Activated naive CD4-positive, alpha-beta T cell treated with anti-CD3 and anti-CD28 coated beads, Interleukin-2, amount 10 ng/mL, durations not matched to agents 7 days and 5 days (primary cell): ENCODE measurements at regions not wholly inside any gene's neighbourhood (a gene's known extent, or its start where the extent isn't known, plus 50 kb on each side); places are given as distances from the start of the nearest gene placed in this dataset.
"Not testable (repeated sequence)": the region's sequence is repeated elsewhere in the genome, so short reads cannot be mapped to it uniquely, and the experiment has no call there.

Experiments
- CTCF ChIA-PET: fragments of 350-600 bp; sonication (Branson Sonifier 250); formaldehyde crosslinking; loops from one replicate; lab custom pipeline; 2021; ENCODE audit warnings: antibody characterized with exemption; lab: Charles Lee
- DNase-seq: peaks from one replicate; pipeline ENCODE4 v3.0.0-alpha.2; 2020
- H3K27ac Mint-ChIP-seq: one replicate; pipeline ENCODE4 v1.8.0; 2021; ENCODE audit warnings: mild to moderate bottlenecking, moderate library complexity, mixed read lengths
- H3K27me3 Mint-ChIP-seq: one replicate; pipeline ENCODE4 v1.8.0; 2021; ENCODE audit warnings: mild to moderate bottlenecking, mixed read lengths
- H3K36me3 Mint-ChIP-seq: one replicate; pipeline ENCODE4 v1.8.0; 2021; ENCODE audit warnings: mixed read lengths
- H3K4me1 Mint-ChIP-seq: one replicate; pipeline ENCODE4 v1.8.0; 2021; ENCODE audit warnings: mixed read lengths
- H3K4me3 Mint-ChIP-seq: one replicate; pipeline ENCODE4 v1.8.0; 2021; ENCODE audit warnings: mild to moderate bottlenecking, moderate library complexity, mixed read lengths
- H3K9me3 Mint-ChIP-seq: one replicate; pipeline ENCODE4 v1.8.0; 2021; ENCODE audit warnings: mixed read lengths

GRCh38 chr1:60818969-60819701, 263.2 kb upstream of the NFIA start:
- CTCF ChIA-PET, result no interaction called here
- DNase-seq, result no peak
- Mint-ChIP-seq H3K36me3 (no peaks in the 10 kb centered on the region), H3K4me3 (no peak overlapping the region), H3K9me3 (no peaks in the 10 kb centered on the region), H3K27ac (no peak overlapping the region), H3K27me3 (no peaks in the 10 kb centered on the region), H3K4me1 (no peaks in the 10 kb centered on the region)

- CTCF ChIA-PET, result no interaction called here
- H3K36me3 Mint-ChIP-seq, result no peaks in the 10 kb centered on the region
- no peak overlapping the region for H3K4me3 Mint-ChIP-seq
- H3K27ac Mint-ChIP-seq, result no peak overlapping the region
- H3K27me3 Mint-ChIP-seq, result peaks cover 3% of the 10 kb centered on the region
- no peaks in the 10 kb centered on the region for H3K9me3 Mint-ChIP-seq
- no peaks in the 10 kb centered on the region for H3K4me1 Mint-ChIP-seq
- DNase-seq, result no peak
Measured at GRCh38 chr1:60813071-60813470, 269.3 kb upstream of the NFIA start.

GRCh38 chr1:60809204-60809980, 273.0 kb upstream of the NFIA start:
- no peak overlapping the region for H3K4me3 Mint-ChIP-seq
- H3K27ac Mint-ChIP-seq, result no peak overlapping the region
- CTCF ChIA-PET, result no interaction called here
- DNase-seq, result no peak
- peaks cover 3% of the 10 kb centered on the region for H3K27me3 Mint-ChIP-seq
- peaks cover 5% of the 10 kb centered on the region for H3K9me3 Mint-ChIP-seq
- no peaks in the 10 kb centered on the region for H3K4me1 Mint-ChIP-seq
- no peaks in the 10 kb centered on the region for H3K36me3 Mint-ChIP-seq

GRCh38 chr1:60808676-60809075, 273.7 kb upstream of the NFIA start:
- DNase-seq, result no peak
- CTCF ChIA-PET, result no interaction called here
- no peak overlapping the region for H3K27ac Mint-ChIP-seq
- H3K9me3 Mint-ChIP-seq, result peaks cover 5% of the 10 kb centered on the region
- no peak overlapping the region for H3K4me3 Mint-ChIP-seq
- H3K4me1 Mint-ChIP-seq, result no peaks in the 10 kb centered on the region
- no peaks in the 10 kb centered on the region for H3K36me3 Mint-ChIP-seq
- peaks cover 3% of the 10 kb centered on the region for H3K27me3 Mint-ChIP-seq

- CTCF ChIA-PET, result no interaction called here
- Mint-ChIP-seq H3K4me3 (no peak overlapping the region), H3K4me1 (no peaks in the 10 kb centered on the region), H3K27me3 (no peaks in the 10 kb centered on the region), H3K9me3 (peaks cover 5% of the 10 kb centered on the region), H3K36me3 (no peaks in the 10 kb centered on the region), H3K27ac (no peak overlapping the region)
- no peak for DNase-seq
Measured at GRCh38 chr1:60802884-60803283, 279.5 kb upstream of the NFIA start.

GRCh38 chr1:60797351-60797750, 285.0 kb upstream of the NFIA start:
- Mint-ChIP-seq H3K36me3 (no peaks in the 10 kb centered on the region), H3K27me3 (no peaks in the 10 kb centered on the region), H3K4me3 (no peak overlapping the region), H3K27ac (no peak overlapping the region), H3K9me3 (no peaks in the 10 kb centered on the region), H3K4me1 (no peaks in the 10 kb centered on the region)
- CTCF ChIA-PET, result no interaction called here
- no peak for DNase-seq

- no peak for DNase-seq
- Mint-ChIP-seq H3K4me1 (no peaks in the 10 kb centered on the region), H3K27ac (no peak overlapping the region), H3K36me3 (no peaks in the 10 kb centered on the region), H3K9me3 (no peaks in the 10 kb centered on the region), H3K4me3 (no peak overlapping the region), H3K27me3 (no peaks in the 10 kb centered on the region)
- CTCF ChIA-PET, result no interaction called here
Measured at GRCh38 chr1:60791226-60791625, 291.1 kb upstream of the NFIA start.

GRCh38 chr1:60773099-60773498, 309.3 kb upstream of the NFIA start:
- H3K4me3 Mint-ChIP-seq, H3K9me3 Mint-ChIP-seq, DNase-seq, CTCF ChIA-PET, H3K27ac Mint-ChIP-seq, H3K36me3 Mint-ChIP-seq, H3K4me1 Mint-ChIP-seq, H3K27me3 Mint-ChIP-seq: not testable (repeated sequence)

GRCh38 chr1:60769082-60769481, 313.3 kb upstream of the NFIA start:
- CTCF ChIA-PET, result no interaction called here
- H3K9me3 Mint-ChIP-seq, result peaks cover 2% of the 10 kb centered on the region
- no peaks in the 10 kb centered on the region for H3K36me3 Mint-ChIP-seq
- H3K4me1 Mint-ChIP-seq, result no peaks in the 10 kb centered on the region
- H3K27me3 Mint-ChIP-seq, result no peaks in the 10 kb centered on the region
- H3K27ac Mint-ChIP-seq, result no peak overlapping the region
- H3K4me3 Mint-ChIP-seq, result no peak overlapping the region
- DNase-seq, result no peak

GRCh38 chr1:60765204-60765603, 317.2 kb upstream of the NFIA start:
- H3K27ac Mint-ChIP-seq, result no peak overlapping the region
- no peaks in the 10 kb centered on the region for H3K27me3 Mint-ChIP-seq
- no peak overlapping the region for H3K4me3 Mint-ChIP-seq
- no peaks in the 10 kb centered on the region for H3K36me3 Mint-ChIP-seq
- no peaks in the 10 kb centered on the region for H3K9me3 Mint-ChIP-seq
- CTCF ChIA-PET, result interaction anchor here (0.9 to 2.2 kb wide), 4 partner anchors 12 to 794 kb away, joined by 4 to 10 read pairs (median 4); no protein-coding TSS in a partner anchor
- no peaks in the 10 kb centered on the region for H3K4me1 Mint-ChIP-seq
- no peak for DNase-seq

- Mint-ChIP-seq H3K4me1 (no peaks in the 10 kb centered on the region), H3K27me3 (no peaks in the 10 kb centered on the region), H3K4me3 (no peak overlapping the region), H3K36me3 (no peaks in the 10 kb centered on the region), H3K9me3 (no peaks in the 10 kb centered on the region), H3K27ac (no peak overlapping the region)
- CTCF ChIA-PET, result interaction anchor here (1.1 to 2.2 kb wide), 3 partner anchors 11 to 793 kb away, joined by 4 to 10 read pairs (median 5); no protein-coding TSS in a partner anchor
- no peak for DNase-seq
Measured at GRCh38 chr1:60764489-60764888, 317.9 kb upstream of the NFIA start.

GRCh38 chr1:60763741-60764140, 318.6 kb upstream of the NFIA start:
- no peaks in the 10 kb centered on the region for H3K9me3 Mint-ChIP-seq
- CTCF ChIA-PET, result interaction anchor here (2.2 kb wide), 1 partner anchor 483 kb away, joined by 10 read pairs; no protein-coding TSS in a partner anchor
- no peaks in the 10 kb centered on the region for H3K36me3 Mint-ChIP-seq
- H3K27me3 Mint-ChIP-seq, result no peaks in the 10 kb centered on the region
- no peak for DNase-seq
- H3K27ac Mint-ChIP-seq, result no peak overlapping the region
- H3K4me1 Mint-ChIP-seq, result no peaks in the 10 kb centered on the region
- H3K4me3 Mint-ChIP-seq, result no peak overlapping the region

GRCh38 chr1:60762911-60763310, 319.4 kb upstream of the NFIA start:
- Mint-ChIP-seq H3K9me3 (no peaks in the 10 kb centered on the region), H3K36me3 (no peaks in the 10 kb centered on the region), H3K4me3 (no peak overlapping the region), H3K4me1 (no peaks in the 10 kb centered on the region), H3K27me3 (no peaks in the 10 kb centered on the region), H3K27ac (no peak overlapping the region)
- CTCF ChIA-PET, result no interaction called here
- DNase-seq, result no peak

- DNase-seq, result no peak
- no peak overlapping the region for H3K4me3 Mint-ChIP-seq
- CTCF ChIA-PET, result interaction anchor here (0.6 kb wide), 1 partner anchor 295 kb away, joined by 3 read pairs; no protein-coding TSS in a partner anchor
- no peak overlapping the region for H3K27ac Mint-ChIP-seq
- H3K36me3 Mint-ChIP-seq, result no peaks in the 10 kb centered on the region
- H3K4me1 Mint-ChIP-seq, result no peaks in the 10 kb centered on the region
- H3K9me3 Mint-ChIP-seq, result no peaks in the 10 kb centered on the region
- no peaks in the 10 kb centered on the region for H3K27me3 Mint-ChIP-seq
Measured at GRCh38 chr1:60762176-60762575, 320.2 kb upstream of the NFIA start.

GRCh38 chr1:60759291-60759690, 323.1 kb upstream of the NFIA start:
- no peaks in the 10 kb centered on the region for H3K4me1 Mint-ChIP-seq
- H3K27me3 Mint-ChIP-seq, result no peaks in the 10 kb centered on the region
- no peaks in the 10 kb centered on the region for H3K36me3 Mint-ChIP-seq
- no peak overlapping the region for H3K27ac Mint-ChIP-seq
- no peak overlapping the region for H3K4me3 Mint-ChIP-seq
- no peak for DNase-seq
- CTCF ChIA-PET, result no interaction called here
- H3K9me3 Mint-ChIP-seq, result no peaks in the 10 kb centered on the region
